HG03045 (cell line): ENCODE measurements at regions not wholly inside any gene's neighbourhood (a gene's known extent, or its start where the extent isn't known, plus 50 kb on each side); places are given as distances from the start of the nearest gene placed in this dataset.
"Not testable (repeated sequence)": the region's sequence is repeated elsewhere in the genome, so short reads cannot be mapped to it uniquely, and the experiment has no call there.

Experiments used
- ATAC-seq: cut with Tn5 transposase; IDR thresholded peaks from one replicate; pipeline ENCODE4 v1.9.1; 2021; ENCODE audit warnings: mild to moderate bottlenecking, moderate library complexity; ENCODE audit not compliant: unreplicated experiment

- ATAC-seq, result no peak
Observed at GRCh38 chr1:199182186-199182843, 543.5 kb downstream of the PTPRC start.

- ATAC-seq, result no peak
Observed at GRCh38 chr1:199184180-199184579, 545.3 kb downstream of the PTPRC start.

- no peak for ATAC-seq
Observed at GRCh38 chr1:199194862-199195261, 556.0 kb downstream of the PTPRC start.

- no peak for ATAC-seq
Observed at GRCh38 chr1:199197695-199198094, 558.9 kb downstream of the PTPRC start.

- no peak for ATAC-seq
Observed at GRCh38 chr1:199202331-199202730, 563.5 kb downstream of the PTPRC start.

- ATAC-seq, result no peak
Observed at GRCh38 chr1:199204231-199204630, 565.4 kb downstream of the PTPRC start.

GRCh38 chr1:199205740-199206441, 567.1 kb downstream of the PTPRC start:
- no peak for ATAC-seq

- ATAC-seq, result no peak
Observed at GRCh38 chr1:199208847-199209246, 570.0 kb downstream of the PTPRC start.

- no peak for ATAC-seq
Observed at GRCh38 chr1:199218065-199218464, 579.2 kb downstream of the PTPRC start.

- ATAC-seq, result no peak
Observed at GRCh38 chr1:199218533-199218932, 579.7 kb downstream of the PTPRC start.

GRCh38 chr1:199220031-199220430, 581.2 kb downstream of the PTPRC start:
- ATAC-seq, result no peak

- no peak for ATAC-seq
Observed at GRCh38 chr1:199221371-199222150, 582.7 kb downstream of the PTPRC start.

GRCh38 chr1:199223936-199224335, 585.1 kb downstream of the PTPRC start:
- no peak for ATAC-seq

GRCh38 chr1:199226163-199226562, 587.3 kb downstream of the PTPRC start:
- no peak for ATAC-seq

GRCh38 chr1:199242147-199242546, 603.3 kb downstream of the PTPRC start:
- no peak for ATAC-seq

GRCh38 chr1:199242601-199243000, 603.8 kb downstream of the PTPRC start:
- no peak for ATAC-seq

GRCh38 chr1:199243423-199244061, 604.7 kb downstream of the PTPRC start:
- ATAC-seq, result peak; percentile 99

GRCh38 chr1:199245946-199246345, 607.1 kb downstream of the PTPRC start:
- ATAC-seq, result no peak

- no peak for ATAC-seq
Observed at GRCh38 chr1:199246716-199247115, 607.9 kb downstream of the PTPRC start.

GRCh38 chr1:199247891-199248290, 609.1 kb downstream of the PTPRC start:
- ATAC-seq, result no peak

GRCh38 chr1:199254040-199254439, 615.2 kb downstream of the PTPRC start:
- ATAC-seq, result not testable (repeated sequence)
